ENCODE measurements at regions not wholly inside any gene's neighbourhood (a gene's known extent, or its start where the extent isn't known, plus 50 kb on each side); places are given as distances from the start of the nearest gene placed in this dataset.

DNA sequence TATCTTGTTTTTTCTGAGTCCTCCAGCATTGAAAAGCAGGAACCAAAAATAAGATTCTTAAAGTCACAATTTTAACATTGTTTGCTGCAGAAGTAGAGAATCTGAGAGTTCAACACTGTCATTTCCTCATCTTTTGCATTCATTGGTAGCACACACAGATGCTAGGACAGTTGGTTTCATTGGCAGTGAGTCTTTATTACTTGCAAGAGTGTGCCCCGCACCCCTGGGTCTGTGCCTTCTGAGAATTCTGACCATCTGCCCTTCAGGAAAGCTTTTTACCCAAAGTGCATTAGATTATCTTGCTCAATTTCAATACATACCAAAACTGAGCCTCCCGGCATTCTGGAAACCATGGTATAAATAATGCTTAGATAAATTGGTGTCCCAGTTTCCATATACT, 247.7 kb upstream of the SLITRK1 start:
- TF ChIP-seq GATA3 (IDR thresholded peaks at IDR 0.05; ENCODE audit: low read depth, low read length) = no peak
- TF ChIP-seq GATA2 (IDR thresholded peaks at IDR 0.05; ENCODE audit: low read depth, low read length) = no peak
